WTC11 (cell line): ENCODE measurements at regions not wholly inside any gene's neighbourhood (a gene's known extent, or its start where the extent isn't known, plus 50 kb on each side); places are given as distances from the start of the nearest gene placed in this dataset.

Experiments
- ATAC-seq: fragments of 200-7000 bp; cut with Tn5 transposase; 2 replicates; pipeline ENCODE4 v1.10.0; 2021; ENCODE audit warnings: mild to moderate bottlenecking, moderate library complexity
- CTCF ChIA-PET: fragments of 300-600 bp; sonication (Branson Sonifier 250); formaldehyde crosslinking; loops from one replicate; lab custom pipeline; 2021; ENCODE audit warnings: antibody characterized with exemption; lab: Charles Lee
- POLR2A ChIA-PET: fragments of 350-600 bp; sonication (Branson Sonifier 250); formaldehyde crosslinking; loops from one replicate; lab custom pipeline; 2021; ENCODE audit warnings: antibody characterized with exemption; lab: Charles Lee
- DNase-seq: peaks from one replicate; pipeline ENCODE4 v3.0.0; 2021; ENCODE audit warnings: low spot score
- H3K27ac Mint-ChIP-seq: 2 replicates; pipeline ENCODE4 v1.8.0; 2021; ENCODE audit warnings: mixed read lengths
- H3K27me3 Mint-ChIP-seq: 2 replicates; pipeline ENCODE4 v1.8.0; 2021; ENCODE audit warnings: low read depth, mild to moderate bottlenecking, moderate library complexity, mixed read lengths
- H3K36me3 Mint-ChIP-seq: 2 replicates; pipeline ENCODE4 v1.8.0; 2021; ENCODE audit warnings: mixed read lengths
- H3K4me1 Mint-ChIP-seq: 2 replicates; pipeline ENCODE4 v1.8.0; 2022; ENCODE audit warnings: mixed read lengths
- H3K4me3 Mint-ChIP-seq: 2 replicates; pipeline ENCODE4 v1.8.0; 2021; ENCODE audit warnings: mild to moderate bottlenecking, moderate library complexity, mixed read lengths
- H3K9me3 Mint-ChIP-seq: 2 replicates; pipeline ENCODE4 v1.8.0; 2021; ENCODE audit warnings: mixed read lengths
- AFF4 ChIP-seq: sonication (generic); formaldehyde crosslinking; IDR thresholded peaks from 2 replicates; pipeline ENCODE4 v1.8.1; 2023; ENCODE audit warnings: mild to moderate bottlenecking, missing genetic modification reagents, borderline replicate concordance
- AR ChIP-seq: fragments of 250-450 bp; sonication (Bioruptor Pico); IDR thresholded peaks from 2 replicates; pipeline ENCODE4 v1.9.0; 2021; ENCODE audit warnings: mild to moderate bottlenecking
- ATF3 ChIP-seq: sonication (generic); formaldehyde crosslinking; conservative IDR thresholded peaks from 2 replicates; pipeline ENCODE4 v1.8.1; 2022; ENCODE audit warnings: mild to moderate bottlenecking, missing genetic modification reagents
- CTCF ChIP-seq: fragments of 200-600 bp; IDR thresholded peaks from 2 replicates; pipeline ENCODE4 v1.8.0; 2022; ENCODE audit warnings: antibody characterized with exemption
- E2F1 ChIP-seq: sonication (generic); formaldehyde crosslinking; IDR thresholded peaks from 2 replicates; pipeline ENCODE4 v1.8.0; 2022; ENCODE audit warnings: mild to moderate bottlenecking, missing genetic modification reagents
- ETV6 ChIP-seq: sonication (generic); formaldehyde crosslinking; IDR thresholded peaks from 2 replicates; pipeline ENCODE4 v1.8.1; 2022; ENCODE audit warnings: mild to moderate bottlenecking, missing genetic modification reagents
- FOXP4 ChIP-seq: sonication (generic); formaldehyde crosslinking; IDR thresholded peaks from 2 replicates; pipeline ENCODE4 v1.8.0; 2022; ENCODE audit warnings: mild to moderate bottlenecking, missing genetic modification reagents
- HMGXB4 ChIP-seq: sonication (generic); formaldehyde crosslinking; IDR thresholded peaks from 2 replicates; pipeline ENCODE4 v1.8.1; 2023; ENCODE audit warnings: mild to moderate bottlenecking, moderate library complexity, missing genetic modification reagents
- JUN ChIP-seq: sonication (generic); formaldehyde crosslinking; IDR thresholded peaks from 2 replicates; pipeline ENCODE4 v1.8.0; 2023; ENCODE audit warnings: mild to moderate bottlenecking, missing genetic modification reagents
- MAX ChIP-seq: sonication (generic); formaldehyde crosslinking; IDR thresholded peaks from 2 replicates; pipeline ENCODE4 v1.8.0; 2022; ENCODE audit warnings: mild to moderate bottlenecking, missing genetic modification reagents
- MYBL2 ChIP-seq: sonication (generic); formaldehyde crosslinking; IDR thresholded peaks from 2 replicates; pipeline ENCODE4 v1.8.1; 2023; ENCODE audit warnings: mild to moderate bottlenecking, moderate library complexity, missing genetic modification reagents
- SP1 ChIP-seq: sonication (generic); formaldehyde crosslinking; conservative IDR thresholded peaks from 2 replicates; pipeline ENCODE4 v1.8.1; 2022; ENCODE audit warnings: missing genetic modification reagents
- TP53 ChIP-seq: sonication (generic); formaldehyde crosslinking; IDR thresholded peaks from 2 replicates; pipeline ENCODE4 v1.8.1; 2023; ENCODE audit warnings: mild to moderate bottlenecking, missing genetic modification reagents
- USF1 ChIP-seq: sonication (generic); formaldehyde crosslinking; IDR thresholded peaks from 2 replicates; pipeline ENCODE4 v1.8.0; 2022; ENCODE audit warnings: mild to moderate bottlenecking, missing genetic modification reagents
- ZNF138 ChIP-seq: sonication (generic); formaldehyde crosslinking; conservative IDR thresholded peaks from 2 replicates; pipeline ENCODE4 v1.8.1; 2022; ENCODE audit warnings: mild to moderate bottlenecking, moderate library complexity, missing genetic modification reagents
- ZNF263 ChIP-seq: sonication (generic); formaldehyde crosslinking; IDR thresholded peaks from 2 replicates; pipeline ENCODE4 v1.8.1; 2022; ENCODE audit warnings: low read depth, mild to moderate bottlenecking, moderate library complexity, missing genetic modification reagents
- ZNF416 ChIP-seq: fragments of 250-450 bp; sonication (Bioruptor Pico); IDR thresholded peaks from 2 replicates; pipeline ENCODE4 v1.9.0; 2021; ENCODE audit warnings: mild to moderate bottlenecking, inconsistent platforms

- TF ChIP-seq AR (CRISPR knock-in tag) (no peak), CTCF (no peak), SP1 (CRISPR knock-in tag) (no peak)
Observed at GRCh38 chr6:47109281-47109680, 67.1 kb upstream of the ADGRF1 start (continued).

GRCh38 chr6:47106721-47107197 is 64.6 kb upstream of the ADGRF1 start:
- CTCF ChIA-PET: interaction anchor here (1.3 to 1.5 kb wide), 2 partner anchors 10 to 615 kb away, joined by 3 to 6 read pairs; partner anchors contain the start of gene RCAN2
- ATAC-seq: peak; percentile 36

More at GRCh38 chr6:47106721-47107197, 64.6 kb upstream of the ADGRF1 start:
- H3K27ac Mint-ChIP-seq: peak overlapping the region; percentile 87
- no peak for DNase-seq
- POLR2A ChIA-PET: no interaction called here
- TF ChIP-seq ZNF138: no peak
- TF ChIP-seq MYBL2 (CRISPR knock-in tag): no peak
- TF ChIP-seq ETV6 (CRISPR knock-in tag): no peak
- no peak for TF ChIP-seq AFF4 (CRISPR knock-in tag)
- TF ChIP-seq E2F1 (CRISPR knock-in tag): no peak
- no peak for TF ChIP-seq USF1 (CRISPR knock-in tag)
- no peak for TF ChIP-seq MAX
- TF ChIP-seq CTCF: no peak
- TF ChIP-seq ZNF263 (CRISPR knock-in tag): no peak
- no peak for TF ChIP-seq ZNF416 (CRISPR knock-in tag)
- TF ChIP-seq JUN: no peak
- TF ChIP-seq ATF3 (CRISPR knock-in tag): no peak
- no peak for TF ChIP-seq FOXP4 (CRISPR knock-in tag)
- no peak for TF ChIP-seq HMGXB4 (CRISPR knock-in tag)
- TF ChIP-seq TP53: no peak
- TF ChIP-seq, all 79 proteins: peak for 0
- H3K27me3 Mint-ChIP-seq: no peaks in the 10 kb centered on the region
- H3K4me3 Mint-ChIP-seq: no peak overlapping the region
- H3K9me3 Mint-ChIP-seq: no peaks in the 10 kb centered on the region
- H3K36me3 Mint-ChIP-seq: no peaks in the 10 kb centered on the region
- peaks cover 48% of the 10 kb centered on the region for H3K4me1 Mint-ChIP-seq
